ENCODE measurements at regions not wholly inside any gene's neighbourhood (a gene's known extent, or its start where the extent isn't known, plus 50 kb on each side); places are given as distances from the start of the nearest gene placed in this dataset.

GRCh38 chr13:23050126-23050525, 130.7 kb upstream of the SGCG start:
- Histone ChIP-seq H3K56ac (replicated peaks; ENCODE audit: insufficient read length, low read depth, low read length) (no peak overlapping the region), H3K79me2 (ENCODE audit: control insufficient read depth in 1 of 2, insufficient read depth in 2 of 2, low read length in 2 of 2) (no peaks in the 10 kb centered on the region), H3K23me2 (ENCODE audit: low read depth, low read length) (no peaks in the 10 kb centered on the region), H4K91ac (replicated peaks; ENCODE audit: insufficient read length, low read length) (no peak overlapping the region), H3K18ac (ENCODE audit: extremely low read depth, low read length) (no peak overlapping the region), H2BK20ac (ENCODE audit: low read length) (no peak overlapping the region), H3K79me1 (ENCODE audit: low read depth, low read length) (no peaks in the 10 kb centered on the region), H2BK15ac (ENCODE audit: low read length) (no peak overlapping the region), H3K4me2 (ENCODE audit: insufficient read depth in 1 of 2, low read depth in 2 of 2, low read length in 2 of 2) (no peak overlapping the region), H2AK5ac (ENCODE audit: low read depth, low read length) (no peak overlapping the region), H3K27me3 (replicated peaks in 1 of 4; ENCODE audit: control insufficient read depth in 3 of 4, extremely low read depth in 1 of 4, insufficient read depth in 3 of 4, low read length in 3 of 4) (no peaks in the 10 kb centered on the region), H4K20me1 (replicated peaks in 1 of 2; ENCODE audit: control insufficient read depth in 1 of 2, insufficient read depth in 2 of 2, low read length in 2 of 2) (no peaks in the 10 kb centered on the region), H3K36me3 (ENCODE audit: control insufficient read depth in 2 of 4, insufficient read depth in 4 of 4, low read length in 3 of 4) (no peaks in the 10 kb centered on the region), H2AFZ (ENCODE audit: low read length) (peak overlapping the region; percentile 48), H3K23ac (ENCODE audit: insufficient read length) (no peak overlapping the region), H3K4me1 (replicated peaks in 1 of 4; ENCODE audit: control insufficient read depth in 3 of 4, insufficient read depth in 4 of 4, low read length in 3 of 4) (peaks cover 0 to 4% (median 0%) of the 10 kb centered on the region in 4 experiments; a peak in 1 of 7 replicates), H2BK12ac (ENCODE audit: low read depth, low read length) (no peak overlapping the region), H3K4ac (replicated peaks; ENCODE audit: insufficient read length, low read depth, low read length) (no peak overlapping the region), H3K9ac (replicated peaks in 1 of 4; ENCODE audit: extremely low read depth in 1 of 4, low read depth in 3 of 4, low read length in 3 of 4) (no peak overlapping the region), H4K8ac (ENCODE audit: extremely low read depth, insufficient read depth, low read length) (no peak overlapping the region), H2BK5ac (ENCODE audit: low read depth, low read length) (no peak overlapping the region), H3K4me3 (ENCODE audit: extremely low read depth in 1 of 4, insufficient read depth in 2 of 4, low read depth in 3 of 4, low read length in 4 of 4) (no peak overlapping the region), H3K14ac (ENCODE audit: insufficient read length) (no peak overlapping the region), H2BK120ac (replicated peaks; ENCODE audit: low read depth, low read length) (no peak overlapping the region), H3K9me3 (ENCODE audit: insufficient read depth in 2 of 2, low read depth in 1 of 2, low read length in 1 of 2) (no peaks in the 10 kb centered on the region), H4K5ac (ENCODE audit: insufficient read length, low read depth, low read length) (no peak overlapping the region), H3K27ac (ENCODE audit: low read depth, low read length) (no peak overlapping the region)
- FAIRE-seq = no peak
- CTCF ChIA-PET (ENCODE audit: partially characterized antibody) = no interaction called here
- DNase-seq (ENCODE audit: low read depth in 1 of 2, low spot score in 2 of 2) = no peak
- 84% methylated on average over 3 of the region's 3 CpGs; no CpG with 5 or more reads in 1 of the 2 experiments for WGBS, 2 experiments (ENCODE audit: extremely low coverage in 1 of 2, insufficient coverage in 1 of 2, insufficient read length in 1 of 2, insufficient replicate concordance in 2 of 2, low coverage in 1 of 2, low lambda C conversion rate in 2 of 2, missing lambda C conversion rate in 1 of 2)
- POLR2A ChIA-PET (ENCODE audit: partially characterized antibody) = no interaction called here
- no peak for TF ChIP-seq TAF7 (optimal IDR thresholded peaks at IDR 0.05; ENCODE audit: borderline replicate concordance, low read depth, low read length)
- TF ChIP-seq USF2 (IDR thresholded peaks at IDR 0.05; ENCODE audit: low read length) = no peak
